Naive B cell (primary cell): ENCODE measurements at regions not wholly inside any gene's neighbourhood (a gene's known extent, or its start where the extent isn't known, plus 50 kb on each side); places are given as distances from the start of the nearest gene placed in this dataset.

ENCODE experiments used
- ATAC-seq, 2 donors: fragments of 150-1000 bp; cut with Tn5 transposase; 2 replicates each; pipeline ENCODE4 v1.10.0; 2021; ENCODE audit warnings: low read depth in 2 of 2, mild to moderate bottlenecking in 2 of 2, moderate library complexity in 2 of 2
- DNase-seq: peaks from one replicate; pipeline ENCODE4 v3.0.0; 2022
- H3K27ac Mint-ChIP-seq, 6 donors: one replicate each; pipeline ENCODE4 v1.8.0; 2020 to 2022; ENCODE audit warnings: mild to moderate bottlenecking in 6 of 6, mixed read lengths in 6 of 6, moderate library complexity in 5 of 6, inconsistent platforms in 2 of 6
- H3K27me3 Mint-ChIP-seq, 3 donors: one replicate each; pipeline ENCODE4 v1.8.0; 2021 to 2022; ENCODE audit warnings: mixed read lengths in 3 of 3, mild to moderate bottlenecking in 1 of 3
- H3K36me3 Mint-ChIP-seq, 2 donors: one replicate each; pipeline ENCODE4 v1.8.0; 2020 to 2022; ENCODE audit warnings: mixed read lengths in 2 of 2, inconsistent platforms in 1 of 2, mild to moderate bottlenecking in 1 of 2
- H3K4me1 Mint-ChIP-seq, 3 donors: one replicate each; pipeline ENCODE4 v1.8.0; 2020 to 2022; ENCODE audit warnings: mixed read lengths in 3 of 3, inconsistent platforms in 1 of 3, mild to moderate bottlenecking in 1 of 3, moderate library complexity in 1 of 3
- H3K4me3 Mint-ChIP-seq, 8 donors: one replicate each; pipeline ENCODE4 v1.8.0; 2020 to 2022; ENCODE audit warnings: mild to moderate bottlenecking in 8 of 8, mixed read lengths in 8 of 8, moderate library complexity in 8 of 8, inconsistent platforms in 2 of 8
- H3K9me3 Mint-ChIP-seq, 7 donors: one replicate each; pipeline ENCODE4 v1.8.0; 2020 to 2022; ENCODE audit warnings: mixed read lengths in 7 of 7, mild to moderate bottlenecking in 5 of 7, inconsistent platforms in 2 of 7, moderate library complexity in 1 of 7

- Mint-ChIP-seq H3K4me3 (no peak overlapping the region), H3K4me1 (no peaks in the 10 kb centered on the region), H3K27ac (no peak overlapping the region), H3K9me3 (no peaks in the 10 kb centered on the region), H3K27me3 (peaks cover 17 to 32% (median 18%) of the 10 kb centered on the region in 3 donors), H3K36me3 (no peaks in the 10 kb centered on the region)
- no peak for DNase-seq
- ATAC-seq: no peak
Observed at GRCh38 chr14:65866448-65866847, 453.9 kb downstream of the FUT8 start.

DNA sequence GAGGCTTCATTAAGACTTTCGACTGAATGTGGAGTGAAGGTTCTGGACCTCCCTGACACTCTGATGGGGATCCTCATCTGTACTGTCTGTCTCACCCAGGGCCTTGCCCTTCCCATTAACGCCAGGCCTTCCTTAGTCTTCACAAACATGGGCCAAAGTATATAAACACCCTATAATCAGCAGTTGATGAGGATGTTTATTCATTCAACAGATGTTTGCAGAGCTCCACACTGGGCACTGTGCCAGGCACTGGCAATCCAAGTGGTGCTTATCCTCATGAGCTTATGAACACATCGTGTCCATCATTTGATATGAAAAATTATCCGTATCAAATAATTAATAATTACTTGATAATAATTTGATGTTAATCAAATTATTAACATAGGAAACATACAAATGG lies 454.4 kb downstream of the FUT8 start:
- Mint-ChIP-seq H3K27me3 (peaks cover 12 to 29% (median 18%) of the 10 kb centered on the region in 3 donors), H3K9me3 (no peaks in the 10 kb centered on the region), H3K4me1 (no peaks in the 10 kb centered on the region), H3K27ac (no peak overlapping the region), H3K36me3 (no peaks in the 10 kb centered on the region), H3K4me3 (no peak overlapping the region)
- DNase-seq (no peak), ATAC-seq (no peak)

- Mint-ChIP-seq H3K9me3 (no peaks in the 10 kb centered on the region), H3K4me3 (no peak overlapping the region), H3K4me1 (no peaks in the 10 kb centered on the region), H3K36me3 (no peaks in the 10 kb centered on the region), H3K27ac (no peak overlapping the region), H3K27me3 (peaks cover 10 to 29% (median 18%) of the 10 kb centered on the region in 3 donors)
- ATAC-seq (no peak), DNase-seq (no peak)
Observed at GRCh38 chr14:65867333-65867732, 454.8 kb downstream of the FUT8 start.

DNA sequence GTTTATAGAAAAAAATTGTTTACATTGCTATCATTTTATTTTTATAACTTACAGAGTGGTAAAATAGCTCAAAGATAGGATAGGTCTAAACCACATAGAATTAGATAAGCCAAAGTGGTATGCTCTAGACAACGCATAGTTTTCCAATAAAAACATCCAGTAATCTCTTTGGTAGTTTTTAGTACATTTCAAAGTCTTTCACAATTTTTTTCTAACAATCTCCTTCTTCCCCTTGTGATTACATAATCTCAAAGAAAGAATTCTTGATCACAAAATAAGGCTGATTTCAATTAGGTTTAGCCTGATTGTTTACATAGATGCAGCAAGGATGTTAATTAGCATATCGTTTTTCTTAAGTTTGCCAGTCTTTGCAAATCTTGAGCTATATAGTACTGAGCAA lies 460.0 kb downstream of the FUT8 start:
- DNase-seq (no peak), ATAC-seq (no peak)
- no peaks in the 10 kb centered on the region for H3K27me3 Mint-ChIP-seq
- H3K4me3 Mint-ChIP-seq: no peak overlapping the region
- H3K27ac Mint-ChIP-seq: no peak overlapping the region
- H3K9me3 Mint-ChIP-seq: no peaks in the 10 kb centered on the region
- H3K36me3 Mint-ChIP-seq: no peaks in the 10 kb centered on the region
- no peaks in the 10 kb centered on the region for H3K4me1 Mint-ChIP-seq

DNA sequence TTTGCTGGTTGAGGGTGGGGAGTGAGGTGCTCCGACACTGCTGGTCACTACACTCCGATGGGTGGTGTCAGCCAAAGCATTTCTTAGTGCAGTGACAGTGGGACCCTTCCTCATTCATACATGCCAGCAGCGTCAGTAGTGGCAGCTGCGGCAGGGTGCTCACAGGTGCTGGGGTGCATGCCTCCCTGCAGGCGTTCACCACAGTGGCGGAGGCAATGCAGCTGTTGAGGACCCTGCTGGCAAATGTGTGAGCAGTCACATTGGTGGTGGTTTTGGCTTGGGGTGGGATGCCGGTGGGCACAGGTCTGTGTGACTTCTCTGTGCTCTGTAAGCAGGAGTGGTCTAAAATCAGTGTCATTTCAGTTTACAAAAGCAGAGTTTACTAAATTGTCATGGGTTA lies 464.6 kb downstream of the FUT8 start:
- H3K27me3 Mint-ChIP-seq: no peaks in the 10 kb centered on the region
- DNase-seq (no peak), ATAC-seq (no peak)
- no peaks in the 10 kb centered on the region for H3K4me1 Mint-ChIP-seq
- H3K27ac Mint-ChIP-seq: no peak overlapping the region
- H3K4me3 Mint-ChIP-seq: no peak overlapping the region
- H3K9me3 Mint-ChIP-seq: peaks cover 0 to under 1% (median 0%) of the 10 kb centered on the region in 7 donors
- H3K36me3 Mint-ChIP-seq: no peaks in the 10 kb centered on the region

DNA sequence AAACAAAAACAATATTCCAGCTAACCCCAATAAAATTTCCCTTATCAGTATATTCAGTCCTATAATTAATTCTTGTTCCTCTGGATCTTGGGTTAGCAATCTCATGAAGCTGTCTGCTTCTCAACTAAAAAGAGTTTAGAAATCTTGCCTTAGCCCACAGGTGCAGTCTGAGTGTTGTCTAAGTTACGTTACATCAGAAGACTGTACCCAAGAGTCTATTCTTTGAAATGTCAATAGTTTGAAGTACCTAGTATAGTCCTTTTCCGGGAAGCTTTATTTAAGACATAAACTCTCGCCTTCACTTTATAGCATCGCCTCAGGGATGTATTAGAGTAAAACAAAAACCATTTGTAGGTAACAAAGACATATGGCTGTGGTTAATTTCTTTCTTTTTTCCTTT lies 465.1 kb downstream of the FUT8 start:
- H3K9me3 Mint-ChIP-seq: peaks cover 0 to 2% (median 0%) of the 10 kb centered on the region in 7 donors
- H3K27me3 Mint-ChIP-seq: no peaks in the 10 kb centered on the region
- H3K4me3 Mint-ChIP-seq: no peak overlapping the region
- H3K36me3 Mint-ChIP-seq: no peaks in the 10 kb centered on the region
- DNase-seq: no peak
- H3K27ac Mint-ChIP-seq: no peak overlapping the region
- no peak for ATAC-seq
- no peaks in the 10 kb centered on the region for H3K4me1 Mint-ChIP-seq

GRCh38 chr14:65878586-65878985 lies 466.1 kb downstream of the FUT8 start:
- Mint-ChIP-seq H3K4me3 (no peak overlapping the region), H3K9me3 (peaks cover 0 to 2% (median 0%) of the 10 kb centered on the region in 7 donors), H3K4me1 (no peaks in the 10 kb centered on the region), H3K27me3 (peaks cover 0 to under 1% (median under 1%) of the 10 kb centered on the region in 3 donors), H3K27ac (no peak overlapping the region), H3K36me3 (no peaks in the 10 kb centered on the region)
- ATAC-seq (no peak), DNase-seq (no peak)

DNA sequence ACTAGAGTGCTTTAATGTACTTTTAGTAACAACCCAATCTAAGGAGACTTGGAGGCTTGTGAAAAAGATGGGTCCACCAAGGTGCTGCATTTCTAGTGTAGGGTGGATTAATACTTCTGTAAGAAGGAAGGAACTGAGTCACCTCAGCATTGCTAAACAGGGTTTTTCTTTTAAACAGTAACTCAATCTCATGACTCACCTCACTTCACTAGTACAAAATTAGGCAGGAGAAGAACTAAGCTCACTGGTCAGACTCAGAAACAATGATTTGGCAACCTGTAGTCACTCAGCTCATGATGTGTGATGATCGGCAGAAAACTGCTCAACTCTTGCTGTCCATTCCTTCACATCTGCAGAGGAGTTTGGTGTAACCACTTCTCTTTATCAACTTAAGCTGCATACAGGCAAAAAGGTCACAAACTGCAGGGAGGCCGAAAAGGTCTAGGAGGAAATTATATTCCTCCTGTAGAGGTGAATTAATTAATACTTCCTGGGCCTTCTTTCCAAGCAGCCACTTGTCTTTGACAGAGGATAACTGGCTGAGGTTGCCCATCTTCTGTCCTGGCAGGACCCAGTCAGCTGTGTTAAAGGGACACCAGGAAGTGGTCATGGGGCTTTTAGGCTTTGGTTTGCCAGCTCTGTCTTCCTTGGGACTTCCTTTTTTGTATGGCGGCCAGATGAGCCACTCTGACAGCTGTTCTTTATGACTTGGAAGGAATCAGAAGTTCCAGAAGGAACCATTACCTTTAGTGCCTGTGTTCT lies 466.9 kb downstream of the FUT8 start:
- Mint-ChIP-seq H3K9me3 (peaks cover 0 to 7% (median 1%) of the 10 kb centered on the region in 7 donors), H3K27me3 (peaks cover 5 to 8% (median 6%) of the 10 kb centered on the region in 3 donors), H3K4me1 (no peaks in the 10 kb centered on the region), H3K36me3 (no peaks in the 10 kb centered on the region), H3K4me3 (no peak overlapping the region), H3K27ac (no peak overlapping the region)
- DNase-seq: no peak
- no peak for ATAC-seq

GRCh38 chr14:65880507-65880906 lies 468.0 kb downstream of the FUT8 start:
- no peak overlapping the region for H3K4me3 Mint-ChIP-seq
- no peak overlapping the region for H3K27ac Mint-ChIP-seq
- no peaks in the 10 kb centered on the region for H3K4me1 Mint-ChIP-seq
- DNase-seq (no peak), ATAC-seq (no peak)
- no peaks in the 10 kb centered on the region for H3K36me3 Mint-ChIP-seq
- H3K27me3 Mint-ChIP-seq: peaks cover 5 to 8% (median 6%) of the 10 kb centered on the region in 3 donors
- peaks cover 0 to 7% (median 1%) of the 10 kb centered on the region in 7 donors for H3K9me3 Mint-ChIP-seq

DNA sequence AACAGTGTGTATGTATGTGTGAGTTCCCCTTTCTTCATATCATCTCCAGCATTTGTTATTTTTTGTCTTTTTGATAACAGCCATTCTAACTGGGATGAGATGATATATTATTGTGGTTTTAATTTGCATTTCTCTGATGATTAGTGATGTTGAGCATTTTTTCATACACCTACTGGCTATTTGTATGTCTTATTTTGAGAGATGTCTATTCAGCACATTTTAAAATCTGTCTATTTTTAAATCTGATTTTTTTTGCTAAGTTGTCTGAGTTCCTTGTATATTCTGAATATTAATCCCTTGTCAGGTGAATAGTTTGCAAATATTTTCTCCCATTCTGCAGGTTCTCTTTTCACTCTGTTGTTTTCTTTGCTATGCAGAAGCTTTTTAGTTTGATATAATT lies 469.1 kb downstream of the FUT8 start:
- Mint-ChIP-seq H3K27ac (no peak overlapping the region), H3K4me1 (no peaks in the 10 kb centered on the region), H3K4me3 (no peak overlapping the region), H3K36me3 (no peaks in the 10 kb centered on the region), H3K9me3 (peaks cover 0 to 7% (median 1%) of the 10 kb centered on the region in 7 donors), H3K27me3 (peaks cover 5 to 9% (median 6%) of the 10 kb centered on the region in 3 donors)
- ATAC-seq (no peak), DNase-seq (no peak)

- Mint-ChIP-seq H3K27ac (no peak overlapping the region), H3K9me3 (peaks cover 0 to 9% (median 3%) of the 10 kb centered on the region in 7 donors), H3K4me3 (no peak overlapping the region), H3K36me3 (no peaks in the 10 kb centered on the region), H3K27me3 (peaks cover 22 to 51% (median 24%) of the 10 kb centered on the region in 3 donors), H3K4me1 (no peaks in the 10 kb centered on the region)
- DNase-seq (no peak), ATAC-seq (no peak)
Observed at GRCh38 chr14:65888677-65889076, 476.1 kb downstream of the FUT8 start.

DNA sequence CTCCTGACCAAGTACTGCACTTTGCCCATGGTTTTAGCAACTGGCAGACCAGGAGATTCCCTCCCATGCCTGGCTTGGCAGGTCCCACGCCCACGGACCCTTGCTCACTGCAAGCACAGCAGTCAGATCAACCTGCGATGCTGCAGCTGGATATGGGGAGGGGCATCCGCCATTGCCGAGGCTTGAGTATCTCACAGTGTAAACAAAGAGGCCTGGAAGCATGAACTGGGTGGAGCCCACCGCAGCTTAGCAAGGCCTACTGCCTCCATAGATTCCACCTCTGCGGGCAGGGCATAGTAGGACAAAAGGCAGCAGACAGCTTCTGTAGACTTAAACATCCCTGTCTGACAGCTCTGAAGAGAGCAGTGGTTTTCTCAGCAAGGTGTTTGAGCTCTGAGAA lies 479.8 kb downstream of the FUT8 start:
- Mint-ChIP-seq H3K27me3 (peaks cover 19 to 46% (median 19%) of the 10 kb centered on the region in 3 donors), H3K4me3 (no peak overlapping the region), H3K27ac (no peak overlapping the region), H3K9me3 (peaks cover 0 to 23% (median 7%) of the 10 kb centered on the region in 7 donors), H3K4me1 (no peaks in the 10 kb centered on the region), H3K36me3 (no peaks in the 10 kb centered on the region)
- DNase-seq: no peak
- no peak for ATAC-seq

- Mint-ChIP-seq H3K4me3 (no peak overlapping the region), H3K27me3 (peaks cover 4 to 30% (median 25%) of the 10 kb centered on the region in 3 donors), H3K4me1 (no peaks in the 10 kb centered on the region), H3K36me3 (peaks cover 0 to 18% of the 10 kb centered on the region in 2 donors), H3K27ac (no peak overlapping the region), H3K9me3 (peaks cover 10 to 42% (median 21%) of the 10 kb centered on the region in 7 donors)
- ATAC-seq (no peak), DNase-seq (no peak)
Observed at GRCh38 chr14:65900164-65900563, 487.6 kb downstream of the FUT8 start.

DNA sequence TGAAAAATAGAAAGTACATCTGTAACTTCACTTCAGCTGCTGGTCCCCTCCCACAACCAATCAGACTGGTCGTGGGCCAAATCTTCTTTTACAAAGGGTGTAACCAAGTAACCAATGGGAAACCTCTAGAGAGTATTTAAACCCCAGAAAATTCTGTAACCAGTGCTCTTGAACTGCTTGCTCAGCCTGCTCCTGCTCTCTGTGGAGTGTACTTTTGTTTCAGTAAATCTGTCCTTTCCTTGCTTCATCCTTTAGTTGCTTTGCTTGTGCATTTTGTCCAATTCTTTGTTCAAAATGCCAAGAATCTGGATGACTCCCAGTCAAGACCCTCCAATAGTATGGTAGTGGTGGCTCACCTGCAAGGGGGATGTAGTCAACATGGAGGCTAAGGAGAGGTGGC lies 489.1 kb downstream of the FUT8 start:
- no peak for ATAC-seq
- Mint-ChIP-seq H3K4me3 (no peak overlapping the region), H3K27me3 (peaks cover 4 to 33% (median 32%) of the 10 kb centered on the region in 3 donors), H3K27ac (no peak overlapping the region), H3K36me3 (peaks cover 0 to 18% of the 10 kb centered on the region in 2 donors), H3K9me3 (peaks cover 10 to 37% (median 19%) of the 10 kb centered on the region in 7 donors), H3K4me1 (no peaks in the 10 kb centered on the region)
- no peak for DNase-seq
